GM20000 (cell line): ENCODE measurements at regions not wholly inside any gene's neighbourhood (a gene's known extent, or its start where the extent isn't known, plus 50 kb on each side); places are given as distances from the start of the nearest gene placed in this dataset.

Source experiments
- DNase-seq: peaks from one replicate; pipeline ENCODE4 v3.0.0; 2012; ENCODE audit warnings: low spot score
- CTCF ChIP-seq: IDR thresholded peaks from 2 replicates; pipeline ENCODE4 v1.5.1; 2012; ENCODE audit warnings: mild to moderate bottlenecking, control low read depth; ENCODE audit errors: extremely low read depth, missing control alignments

- no peak for DNase-seq
- no peak for TF ChIP-seq CTCF
These were observed 238.8 kb upstream of the RGS6 start for GRCh38 chr14:71693381-71693780.

GRCh38 chr14:71694591-71695530 is 237.4 kb upstream of the RGS6 start:
- no peak for DNase-seq
- no peak for TF ChIP-seq CTCF

GRCh38 chr14:71695611-71696350 is 236.4 kb upstream of the RGS6 start:
- TF ChIP-seq CTCF: no peak
- no peak for DNase-seq

GRCh38 chr14:71698027-71698426 is 234.2 kb upstream of the RGS6 start:
- no peak for TF ChIP-seq CTCF
- DNase-seq: no peak

- DNase-seq: no peak
- TF ChIP-seq CTCF: no peak
These were observed 233.6 kb upstream of the RGS6 start for GRCh38 chr14:71698673-71699072.

- no peak for DNase-seq
- TF ChIP-seq CTCF: no peak
These were observed 230.2 kb upstream of the RGS6 start for GRCh38 chr14:71701990-71702389.

- no peak for TF ChIP-seq CTCF
- DNase-seq: no peak
These were observed 229.4 kb upstream of the RGS6 start for GRCh38 chr14:71702786-71703185.
